ENCODE measurements at regions not wholly inside any gene's neighbourhood (a gene's known extent, or its start where the extent isn't known, plus 50 kb on each side); places are given as distances from the start of the nearest gene placed in this dataset.
"Not testable (repeated sequence)": the region's sequence is repeated elsewhere in the genome, so short reads cannot be mapped to it uniquely, and the experiment has no call there.

DNA sequence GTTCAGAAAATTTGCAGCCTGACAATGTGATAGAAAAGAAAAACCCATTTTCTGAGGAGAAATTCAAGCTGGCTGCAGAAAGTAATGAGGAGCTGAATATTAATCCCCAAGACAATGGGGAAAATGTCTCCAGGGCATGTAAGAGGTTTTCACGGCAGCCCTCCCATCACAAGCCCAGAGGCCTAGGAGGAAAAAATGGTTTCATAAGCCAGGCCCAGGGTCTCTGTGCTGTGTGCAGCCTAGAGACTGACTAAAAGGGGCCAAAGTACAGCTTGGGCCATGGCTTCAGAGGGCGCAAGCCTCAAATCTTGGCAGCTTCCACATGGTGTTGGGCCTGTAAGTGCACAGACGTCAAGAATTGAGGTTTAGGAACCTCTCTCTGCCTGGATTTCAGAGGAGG lies 61.7 kb upstream of the DLG1 start:
- not testable (repeated sequence) for TF ChIP-seq ZNF274 (IDR thresholded peaks at IDR 0.05; ENCODE audit: insufficient read depth, insufficient read length); ZSCAN29 (IDR thresholded peaks at IDR 0.05); EZH2 (IDR thresholded peaks at IDR 0.05; ENCODE audit: borderline replicate concordance, control insufficient read depth, low read depth, low read length); RAD21 (IDR thresholded peaks at IDR 0.05; ENCODE audit: insufficient read depth, low read depth, low read length)
- TF ChIP-seq, protein P1, sequence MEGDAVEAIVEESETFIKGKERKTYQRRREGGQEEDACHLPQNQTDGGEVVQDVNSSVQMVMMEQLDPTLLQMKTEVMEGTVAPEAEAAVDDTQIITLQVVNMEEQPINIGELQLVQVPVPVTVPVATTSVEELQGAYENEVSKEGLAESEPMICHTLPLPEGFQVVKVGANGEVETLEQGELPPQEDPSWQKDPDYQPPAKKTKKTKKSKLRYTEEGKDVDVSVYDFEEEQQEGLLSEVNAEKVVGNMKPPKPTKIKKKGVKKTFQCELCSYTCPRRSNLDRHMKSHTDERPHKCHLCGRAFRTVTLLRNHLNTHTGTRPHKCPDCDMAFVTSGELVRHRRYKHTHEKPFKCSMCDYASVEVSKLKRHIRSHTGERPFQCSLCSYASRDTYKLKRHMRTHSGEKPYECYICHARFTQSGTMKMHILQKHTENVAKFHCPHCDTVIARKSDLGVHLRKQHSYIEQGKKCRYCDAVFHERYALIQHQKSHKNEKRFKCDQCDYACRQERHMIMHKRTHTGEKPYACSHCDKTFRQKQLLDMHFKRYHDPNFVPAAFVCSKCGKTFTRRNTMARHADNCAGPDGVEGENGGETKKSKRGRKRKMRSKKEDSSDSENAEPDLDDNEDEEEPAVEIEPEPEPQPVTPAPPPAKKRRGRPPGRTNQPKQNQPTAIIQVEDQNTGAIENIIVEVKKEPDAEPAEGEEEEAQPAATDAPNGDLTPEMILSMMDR (IDR thresholded peaks at IDR 0.05 in 2 of 3, conservative IDR thresholded peaks at IDR 0.05 in 1 of 3; ENCODE audit: control insufficient read depth in 2 of 3, extremely low read depth in 1 of 3, insufficient read depth in 1 of 3, low read depth in 3 of 3, low read length in 3 of 3): not testable (repeated sequence)

Data from GM12878 (cell line).